GM23338 (cell line): ENCODE measurements at regions not wholly inside any gene's neighbourhood (a gene's known extent, or its start where the extent isn't known, plus 50 kb on each side); places are given as distances from the start of the nearest gene placed in this dataset.

Source experiments
- ATAC-seq: fragments of 200-7000 bp; cut with Tn5 transposase; 3 replicates; pipeline ENCODE4 v1.9.1; 2020
- DNase-seq: peaks from one replicate; pipeline ENCODE4 v3.0.0-alpha.2; 2015; ENCODE audit warnings: low spot score
- H2AFZ ChIP-seq: fragments of 200-600 bp; sonication (generic); 2 replicates; pipeline ENCODE4 v1.8.0; 2016; ENCODE audit warnings: antibody characterized with exemption, mild to moderate bottlenecking, moderate library complexity
- H3F3A ChIP-seq: fragments of 200-600 bp; sonication (generic); replicated peaks from 2 replicates; pipeline ENCODE4 v1.8.0; 2017; ENCODE audit warnings: antibody characterized with exemption, mixed run types, low read depth
- H3K27ac ChIP-seq: fragments of 200-600 bp; sonication (generic); 2 replicates; pipeline ENCODE4 v1.6.1; 2016; ENCODE audit warnings: low read depth
- H3K27me3 ChIP-seq: fragments of 200-600 bp; sonication (generic); 2 replicates; pipeline ENCODE4 v1.8.0; 2016; ENCODE audit warnings: mild to moderate bottlenecking, mixed run types, moderate library complexity; ENCODE audit not compliant: insufficient read depth
- H3K36me3 ChIP-seq: fragments of 200-600 bp; sonication (generic); 2 replicates; pipeline ENCODE4 v1.8.0; 2016; ENCODE audit warnings: mild to moderate bottlenecking; ENCODE audit not compliant: insufficient read depth
- H3K4me1 ChIP-seq: fragments of 200-600 bp; sonication (generic); 2 replicates; pipeline ENCODE4 v1.8.0; 2016; ENCODE audit warnings: mild to moderate bottlenecking, moderate library complexity; ENCODE audit not compliant: insufficient read depth
- H3K4me2 ChIP-seq: fragments of 200-600 bp; sonication (generic); 2 replicates; pipeline ENCODE4 v1.7.1; 2017; ENCODE audit warnings: mixed run types
- H3K4me3 ChIP-seq: fragments of 200-600 bp; sonication (generic); 2 replicates; pipeline ENCODE4 v1.6.1; 2016; ENCODE audit warnings: mixed run types
- H3K79me2 ChIP-seq: fragments of 200-600 bp; sonication (generic); replicated peaks from 2 replicates; pipeline ENCODE4 v1.8.0; 2017; ENCODE audit warnings: mild to moderate bottlenecking; ENCODE audit not compliant: insufficient read depth
- H3K9me2 ChIP-seq: fragments of 200-600 bp; sonication (generic); 2 replicates; pipeline ENCODE4 v1.8.0; 2017; ENCODE audit not compliant: insufficient read depth
- H4K20me1 ChIP-seq: fragments of 200-600 bp; sonication (generic); replicated peaks from 2 replicates; pipeline ENCODE4 v1.8.0; 2017; ENCODE audit warnings: mild to moderate bottlenecking; ENCODE audit not compliant: insufficient read depth
- H3K27ac Mint-ChIP-seq: 2 replicates; pipeline ENCODE4 v1.8.0; 2020; ENCODE audit warnings: inconsistent platforms, mild to moderate bottlenecking, moderate library complexity, mixed read lengths
- H3K27me3 Mint-ChIP-seq: 3 replicates; pipeline ENCODE4 v1.8.0; 2022; ENCODE audit warnings: low read depth, mild to moderate bottlenecking, moderate library complexity, mixed read lengths, inconsistent platforms; ENCODE audit not compliant: insufficient read depth, poor library complexity
- H3K36me3 Mint-ChIP-seq: 3 replicates; pipeline ENCODE4 v1.8.0; 2021; ENCODE audit warnings: low read depth, mild to moderate bottlenecking, inconsistent platforms, moderate library complexity, mixed read lengths
- H3K4me1 Mint-ChIP-seq: 3 replicates; pipeline ENCODE4 v1.8.0; 2020; ENCODE audit warnings: mild to moderate bottlenecking, inconsistent platforms, mixed read lengths
- H3K4me3 Mint-ChIP-seq: 3 replicates; pipeline ENCODE4 v1.8.0; 2021; ENCODE audit warnings: moderate library complexity, mild to moderate bottlenecking, inconsistent platforms, mixed read lengths
- H3K9me3 Mint-ChIP-seq: 3 replicates; pipeline ENCODE4 v1.8.0; 2020; ENCODE audit warnings: moderate library complexity, mild to moderate bottlenecking, inconsistent platforms, mixed read lengths
- CREB1 ChIP-seq: fragments of 250-450 bp; sonication (Bioruptor Pico); IDR thresholded peaks from 2 replicates; pipeline ENCODE4 v1.5.0; 2020; ENCODE audit warnings: low read depth, mild to moderate bottlenecking, moderate library complexity
- EZH2 ChIP-seq: fragments of 200-600 bp; sonication (generic); IDR thresholded peaks from one replicate; pipeline ENCODE4 v1.8.0; 2017; ENCODE audit warnings: antibody characterized with exemption, mild to moderate bottlenecking, low read depth; ENCODE audit not compliant: unreplicated experiment
- EZH2phosphoT487 ChIP-seq: fragments of 200-600 bp; sonication (generic); IDR thresholded peaks from one replicate; pipeline ENCODE4 v1.8.1; 2018; ENCODE audit warnings: antibody characterized with exemption; ENCODE audit not compliant: unreplicated experiment
- JUNB ChIP-seq: IDR thresholded peaks from one replicate; pipeline ENCODE4 v1.6.1; 2016; ENCODE audit warnings: antibody characterized with exemption; ENCODE audit not compliant: unreplicated experiment
- NANOG ChIP-seq: IDR thresholded peaks from 2 replicates; pipeline ENCODE4 v1.6.1; 2016; ENCODE audit warnings: antibody characterized with exemption, borderline replicate concordance
- POLR2AphosphoS5 ChIP-seq: IDR thresholded peaks from 2 replicates; pipeline ENCODE4 v1.6.1; 2016; ENCODE audit warnings: antibody characterized with exemption, low read depth
- STAT1 ChIP-seq: IDR thresholded peaks from one replicate; pipeline ENCODE4 v1.6.1; 2016; ENCODE audit warnings: antibody characterized with exemption; ENCODE audit not compliant: unreplicated experiment
- ZNF114 ChIP-seq: fragments of 250-450 bp; sonication (Bioruptor Pico); IDR thresholded peaks from 2 replicates; pipeline ENCODE4 v1.5.0; 2020; ENCODE audit warnings: mild to moderate bottlenecking, moderate library complexity
- ZNF331 ChIP-seq: fragments of 250-450 bp; sonication (Bioruptor Pico); IDR thresholded peaks from 2 replicates; pipeline ENCODE4 v1.5.0; 2020; ENCODE audit warnings: low read depth, mild to moderate bottlenecking, moderate library complexity
- TF ChIP-seq, protein P1 (sequence below), 2 experiments: fragments of 200-600 bp in 1 of 2; sonication (generic) in 1 of 2; conservative IDR thresholded peaks; 2 replicates each; pipeline versions ENCODE4 v1.5.1 to v1.6.1; 2016 to 2017; ENCODE audit warnings: antibody characterized with exemption in 2 of 2, low read depth in 2 of 2, mild to moderate bottlenecking in 2 of 2, moderate library complexity in 1 of 2
- TF ChIP-seq, protein P2 (sequence below): IDR thresholded peaks from 2 replicates; pipeline ENCODE4 v1.6.1; 2016; ENCODE audit warnings: antibody characterized with exemption
- TF ChIP-seq, protein P3 (sequence below): IDR thresholded peaks from one replicate; pipeline ENCODE4 v1.6.1; 2018; ENCODE audit warnings: antibody characterized with exemption; ENCODE audit not compliant: unreplicated experiment
- TF ChIP-seq, protein P4 (sequence below): fragments of 250-450 bp; sonication (Bioruptor Pico); IDR thresholded peaks from 2 replicates; pipeline ENCODE4 v1.5.0; 2020; ENCODE audit warnings: mild to moderate bottlenecking, moderate library complexity

DNA sequence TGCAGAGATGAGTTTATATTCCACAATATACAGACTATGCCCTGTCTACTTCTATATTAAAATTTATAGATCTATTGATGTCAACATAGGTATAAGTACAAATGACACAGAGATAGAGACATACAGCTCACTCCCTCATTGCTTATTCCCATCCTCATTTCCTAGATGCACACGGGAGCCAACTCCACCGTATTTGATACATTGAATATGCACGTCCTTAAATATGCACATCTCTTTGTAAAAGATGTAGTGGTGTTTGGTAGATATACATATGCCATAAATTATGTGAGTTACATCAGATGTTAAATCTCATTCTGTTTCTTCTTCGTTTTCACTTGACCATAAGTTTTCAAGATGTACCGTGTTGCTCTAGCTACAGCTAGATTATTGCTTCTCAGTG is 179.2 kb upstream of the RAB6C start:
- H3K36me3 ChIP-seq, result no peaks in the 10 kb centered on the region
- H3K4me1 ChIP-seq, result peaks cover 19% of the 10 kb centered on the region
- H4K20me1 ChIP-seq, result no peaks in the 10 kb centered on the region
- Mint-ChIP-seq H3K27me3 (peaks cover 10% of the 10 kb centered on the region), H3K4me3 (no peak overlapping the region), H3K4me1 (peaks cover 25% of the 10 kb centered on the region), H3K27ac (no peak overlapping the region), H3K9me3 (no peaks in the 10 kb centered on the region; the same call in 2 of the 3 replicates), H3K36me3 (no peaks in the 10 kb centered on the region; the same call in 2 of the 3 replicates)
- no peak for DNase-seq
- H3K4me2 ChIP-seq, result no peak overlapping the region
- H3K79me2 ChIP-seq, result no peaks in the 10 kb centered on the region
- H3K9me2 ChIP-seq, result no peaks in the 10 kb centered on the region
- H3K27ac ChIP-seq, result no peak overlapping the region
- no peaks in the 10 kb centered on the region for H3K27me3 ChIP-seq
- no peak overlapping the region for H3K4me3 ChIP-seq
- ATAC-seq, result no peak
- no peak overlapping the region for H2AFZ ChIP-seq
- H3F3A ChIP-seq, result no peaks in the 10 kb centered on the region
- TF ChIP-seq EZH2 (no peak), JUNB (no peak), ZNF331 (no peak), CREB1 (CRISPR knock-in tag) (no peak), ZNF114 (no peak), POLR2AphosphoS5 (no peak), STAT1 (no peak), EZH2phosphoT487 (no peak), NANOG (no peak)
- TF ChIP-seq, protein P1, sequence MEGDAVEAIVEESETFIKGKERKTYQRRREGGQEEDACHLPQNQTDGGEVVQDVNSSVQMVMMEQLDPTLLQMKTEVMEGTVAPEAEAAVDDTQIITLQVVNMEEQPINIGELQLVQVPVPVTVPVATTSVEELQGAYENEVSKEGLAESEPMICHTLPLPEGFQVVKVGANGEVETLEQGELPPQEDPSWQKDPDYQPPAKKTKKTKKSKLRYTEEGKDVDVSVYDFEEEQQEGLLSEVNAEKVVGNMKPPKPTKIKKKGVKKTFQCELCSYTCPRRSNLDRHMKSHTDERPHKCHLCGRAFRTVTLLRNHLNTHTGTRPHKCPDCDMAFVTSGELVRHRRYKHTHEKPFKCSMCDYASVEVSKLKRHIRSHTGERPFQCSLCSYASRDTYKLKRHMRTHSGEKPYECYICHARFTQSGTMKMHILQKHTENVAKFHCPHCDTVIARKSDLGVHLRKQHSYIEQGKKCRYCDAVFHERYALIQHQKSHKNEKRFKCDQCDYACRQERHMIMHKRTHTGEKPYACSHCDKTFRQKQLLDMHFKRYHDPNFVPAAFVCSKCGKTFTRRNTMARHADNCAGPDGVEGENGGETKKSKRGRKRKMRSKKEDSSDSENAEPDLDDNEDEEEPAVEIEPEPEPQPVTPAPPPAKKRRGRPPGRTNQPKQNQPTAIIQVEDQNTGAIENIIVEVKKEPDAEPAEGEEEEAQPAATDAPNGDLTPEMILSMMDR (conservative IDR thresholded peaks at IDR 0.05; ENCODE audit: low read depth in 2 of 2), result no peak
- TF ChIP-seq, protein P2, sequence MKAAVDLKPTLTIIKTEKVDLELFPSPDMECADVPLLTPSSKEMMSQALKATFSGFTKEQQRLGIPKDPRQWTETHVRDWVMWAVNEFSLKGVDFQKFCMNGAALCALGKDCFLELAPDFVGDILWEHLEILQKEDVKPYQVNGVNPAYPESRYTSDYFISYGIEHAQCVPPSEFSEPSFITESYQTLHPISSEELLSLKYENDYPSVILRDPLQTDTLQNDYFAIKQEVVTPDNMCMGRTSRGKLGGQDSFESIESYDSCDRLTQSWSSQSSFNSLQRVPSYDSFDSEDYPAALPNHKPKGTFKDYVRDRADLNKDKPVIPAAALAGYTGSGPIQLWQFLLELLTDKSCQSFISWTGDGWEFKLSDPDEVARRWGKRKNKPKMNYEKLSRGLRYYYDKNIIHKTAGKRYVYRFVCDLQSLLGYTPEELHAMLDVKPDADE, result no peak
- TF ChIP-seq, protein P3, sequence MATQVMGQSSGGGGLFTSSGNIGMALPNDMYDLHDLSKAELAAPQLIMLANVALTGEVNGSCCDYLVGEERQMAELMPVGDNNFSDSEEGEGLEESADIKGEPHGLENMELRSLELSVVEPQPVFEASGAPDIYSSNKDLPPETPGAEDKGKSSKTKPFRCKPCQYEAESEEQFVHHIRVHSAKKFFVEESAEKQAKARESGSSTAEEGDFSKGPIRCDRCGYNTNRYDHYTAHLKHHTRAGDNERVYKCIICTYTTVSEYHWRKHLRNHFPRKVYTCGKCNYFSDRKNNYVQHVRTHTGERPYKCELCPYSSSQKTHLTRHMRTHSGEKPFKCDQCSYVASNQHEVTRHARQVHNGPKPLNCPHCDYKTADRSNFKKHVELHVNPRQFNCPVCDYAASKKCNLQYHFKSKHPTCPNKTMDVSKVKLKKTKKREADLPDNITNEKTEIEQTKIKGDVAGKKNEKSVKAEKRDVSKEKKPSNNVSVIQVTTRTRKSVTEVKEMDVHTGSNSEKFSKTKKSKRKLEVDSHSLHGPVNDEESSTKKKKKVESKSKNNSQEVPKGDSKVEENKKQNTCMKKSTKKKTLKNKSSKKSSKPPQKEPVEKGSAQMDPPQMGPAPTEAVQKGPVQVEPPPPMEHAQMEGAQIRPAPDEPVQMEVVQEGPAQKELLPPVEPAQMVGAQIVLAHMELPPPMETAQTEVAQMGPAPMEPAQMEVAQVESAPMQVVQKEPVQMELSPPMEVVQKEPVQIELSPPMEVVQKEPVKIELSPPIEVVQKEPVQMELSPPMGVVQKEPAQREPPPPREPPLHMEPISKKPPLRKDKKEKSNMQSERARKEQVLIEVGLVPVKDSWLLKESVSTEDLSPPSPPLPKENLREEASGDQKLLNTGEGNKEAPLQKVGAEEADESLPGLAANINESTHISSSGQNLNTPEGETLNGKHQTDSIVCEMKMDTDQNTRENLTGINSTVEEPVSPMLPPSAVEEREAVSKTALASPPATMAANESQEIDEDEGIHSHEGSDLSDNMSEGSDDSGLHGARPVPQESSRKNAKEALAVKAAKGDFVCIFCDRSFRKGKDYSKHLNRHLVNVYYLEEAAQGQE, result no peak
- TF ChIP-seq, protein P4, sequence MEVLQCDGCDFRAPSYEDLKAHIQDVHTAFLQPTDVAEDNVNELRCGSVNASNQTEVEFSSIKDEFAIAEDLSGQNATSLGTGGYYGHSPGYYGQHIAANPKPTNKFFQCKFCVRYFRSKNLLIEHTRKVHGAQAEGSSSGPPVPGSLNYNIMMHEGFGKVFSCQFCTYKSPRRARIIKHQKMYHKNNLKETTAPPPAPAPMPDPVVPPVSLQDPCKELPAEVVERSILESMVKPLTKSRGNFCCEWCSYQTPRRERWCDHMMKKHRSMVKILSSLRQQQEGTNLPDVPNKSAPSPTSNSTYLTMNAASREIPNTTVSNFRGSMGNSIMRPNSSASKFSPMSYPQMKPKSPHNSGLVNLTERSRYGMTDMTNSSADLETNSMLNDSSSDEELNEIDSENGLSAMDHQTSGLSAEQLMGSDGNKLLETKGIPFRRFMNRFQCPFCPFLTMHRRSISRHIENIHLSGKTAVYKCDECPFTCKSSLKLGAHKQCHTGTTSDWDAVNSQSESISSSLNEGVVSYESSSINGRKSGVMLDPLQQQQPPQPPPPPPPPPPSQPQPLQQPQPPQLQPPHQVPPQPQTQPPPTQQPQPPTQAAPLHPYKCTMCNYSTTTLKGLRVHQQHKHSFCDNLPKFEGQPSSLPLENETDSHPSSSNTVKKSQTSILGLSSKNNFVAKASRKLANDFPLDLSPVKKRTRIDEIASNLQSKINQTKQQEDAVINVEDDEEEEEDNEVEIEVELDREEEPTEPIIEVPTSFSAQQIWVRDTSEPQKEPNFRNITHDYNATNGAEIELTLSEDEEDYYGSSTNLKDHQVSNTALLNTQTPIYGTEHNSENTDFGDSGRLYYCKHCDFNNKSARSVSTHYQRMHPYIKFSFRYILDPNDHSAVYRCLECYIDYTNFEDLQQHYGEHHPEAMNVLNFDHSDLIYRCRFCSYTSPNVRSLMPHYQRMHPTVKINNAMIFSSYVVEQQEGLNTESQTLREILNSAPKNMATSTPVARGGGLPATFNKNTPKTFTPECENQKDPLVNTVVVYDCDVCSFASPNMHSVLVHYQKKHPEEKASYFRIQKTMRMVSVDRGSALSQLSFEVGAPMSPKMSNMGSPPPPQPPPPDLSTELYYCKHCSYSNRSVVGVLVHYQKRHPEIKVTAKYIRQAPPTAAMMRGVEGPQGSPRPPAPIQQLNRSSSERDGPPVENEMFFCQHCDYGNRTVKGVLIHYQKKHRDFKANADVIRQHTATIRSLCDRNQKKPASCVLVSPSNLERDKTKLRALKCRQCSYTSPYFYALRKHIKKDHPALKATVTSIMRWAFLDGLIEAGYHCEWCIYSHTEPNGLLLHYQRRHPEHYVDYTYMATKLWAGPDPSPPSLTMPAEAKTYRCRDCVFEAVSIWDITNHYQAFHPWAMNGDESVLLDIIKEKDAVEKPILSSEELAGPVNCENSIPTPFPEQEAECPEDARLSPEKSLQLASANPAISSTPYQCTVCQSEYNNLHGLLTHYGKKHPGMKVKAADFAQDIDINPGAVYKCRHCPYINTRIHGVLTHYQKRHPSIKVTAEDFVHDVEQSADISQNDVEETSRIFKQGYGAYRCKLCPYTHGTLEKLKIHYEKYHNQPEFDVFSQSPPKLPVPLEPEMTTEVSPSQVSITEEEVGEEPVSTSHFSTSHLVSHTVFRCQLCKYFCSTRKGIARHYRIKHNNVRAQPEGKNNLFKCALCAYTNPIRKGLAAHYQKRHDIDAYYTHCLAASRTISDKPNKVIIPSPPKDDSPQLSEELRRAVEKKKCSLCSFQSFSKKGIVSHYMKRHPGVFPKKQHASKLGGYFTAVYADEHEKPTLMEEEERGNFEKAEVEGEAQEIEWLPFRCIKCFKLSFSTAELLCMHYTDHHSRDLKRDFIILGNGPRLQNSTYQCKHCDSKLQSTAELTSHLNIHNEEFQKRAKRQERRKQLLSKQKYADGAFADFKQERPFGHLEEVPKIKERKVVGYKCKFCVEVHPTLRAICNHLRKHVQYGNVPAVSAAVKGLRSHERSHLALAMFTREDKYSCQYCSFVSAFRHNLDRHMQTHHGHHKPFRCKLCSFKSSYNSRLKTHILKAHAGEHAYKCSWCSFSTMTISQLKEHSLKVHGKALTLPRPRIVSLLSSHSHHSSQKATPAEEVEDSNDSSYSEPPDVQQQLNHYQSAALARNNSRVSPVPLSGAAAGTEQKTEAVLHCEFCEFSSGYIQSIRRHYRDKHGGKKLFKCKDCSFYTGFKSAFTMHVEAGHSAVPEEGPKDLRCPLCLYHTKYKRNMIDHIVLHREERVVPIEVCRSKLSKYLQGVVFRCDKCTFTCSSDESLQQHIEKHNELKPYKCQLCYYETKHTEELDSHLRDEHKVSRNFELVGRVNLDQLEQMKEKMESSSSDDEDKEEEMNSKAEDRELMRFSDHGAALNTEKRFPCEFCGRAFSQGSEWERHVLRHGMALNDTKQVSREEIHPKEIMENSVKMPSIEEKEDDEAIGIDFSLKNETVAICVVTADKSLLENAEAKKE (CRISPR knock-in tag), result no peak
